ENCODE measurements at regions not wholly inside any gene's neighbourhood (a gene's known extent, or its start where the extent isn't known, plus 50 kb on each side); places are given as distances from the start of the nearest gene placed in this dataset.
"Not testable (repeated sequence)": the region's sequence is repeated elsewhere in the genome, so short reads cannot be mapped to it uniquely, and the experiment has no call there.

DNA sequence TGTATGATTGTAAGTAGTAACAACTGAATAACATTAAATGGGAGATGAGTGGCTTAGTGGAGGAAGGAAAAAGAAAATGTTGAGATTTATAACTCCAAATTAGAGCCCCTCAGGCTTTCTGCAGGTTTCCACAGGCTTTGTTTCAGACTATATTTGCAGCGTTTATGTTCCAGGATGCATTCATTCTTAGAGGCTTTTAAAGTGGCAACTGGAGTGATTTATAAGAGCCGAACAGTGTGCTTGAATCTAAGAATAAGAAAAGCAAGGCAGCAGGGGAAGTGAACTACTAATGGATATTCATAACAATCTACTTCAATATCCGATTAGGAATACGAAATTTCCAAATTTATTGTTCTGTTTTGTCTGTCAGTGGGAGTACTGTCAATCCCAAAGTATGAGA is 91.0 kb downstream of the UFM1 start:
- no peak overlapping the region for H3K27ac ChIP-seq (ENCODE audit: low read depth in 1 of 3, low read length in 2 of 3)
- 64 to 79% (median 78%) methylated on average over 4 of the region's 4 CpGs for WGBS, 3 donors
- H3K9me3 ChIP-seq (ENCODE audit: control insufficient read depth in 2 of 2, insufficient read depth in 1 of 2, low read depth in 1 of 2, low read length in 1 of 2): no peaks in the 10 kb centered on the region
- DNase-seq (no peak), FAIRE-seq (no peak)
- H3K4me3 ChIP-seq (ENCODE audit: low read depth in 1 of 3, low read length in 3 of 3): no peak overlapping the region
- H3K36me3 ChIP-seq (ENCODE audit: control insufficient read depth in 3 of 3, insufficient read depth in 2 of 3, low read depth in 1 of 3, low read length in 3 of 3): no peaks in the 10 kb centered on the region
- H3K27me3 ChIP-seq (ENCODE audit: control insufficient read depth in 3 of 3, insufficient read depth in 3 of 3, low read length in 3 of 3): no peaks in the 10 kb centered on the region
- H3K4me1 ChIP-seq (ENCODE audit: control insufficient read depth in 3 of 3, insufficient read depth in 2 of 3, low read depth in 1 of 3, low read length in 2 of 3): no peaks in the 10 kb centered on the region

DNA sequence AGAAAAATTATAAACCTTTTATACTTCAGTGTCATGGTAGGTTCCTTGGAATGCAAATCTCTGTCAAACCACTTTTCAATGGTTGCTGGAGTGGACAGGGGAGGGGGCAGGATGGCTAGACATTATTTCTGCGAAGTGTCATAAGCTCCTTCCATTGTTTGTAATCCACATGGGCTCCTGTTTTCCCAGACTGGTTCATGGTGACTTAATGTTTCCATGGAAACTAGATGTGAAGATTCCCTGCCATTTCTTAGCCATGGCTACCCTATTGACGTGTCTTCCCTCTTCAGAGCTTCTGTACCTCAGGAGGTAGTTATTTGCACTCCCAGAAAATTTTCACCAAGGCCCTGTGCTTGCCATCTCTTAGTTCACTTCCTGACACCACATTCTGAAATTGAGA is 95.3 kb downstream of the UFM1 start:
- Histone ChIP-seq H3K36me3 (ENCODE audit: control insufficient read depth in 3 of 3, insufficient read depth in 2 of 3, low read depth in 1 of 3, low read length in 3 of 3) (no peaks in the 10 kb centered on the region), H3K9me3 (ENCODE audit: control insufficient read depth in 2 of 2, insufficient read depth in 1 of 2, low read depth in 1 of 2, low read length in 1 of 2) (no peaks in the 10 kb centered on the region), H3K4me3 (ENCODE audit: low read depth in 1 of 3, low read length in 3 of 3) (no peak overlapping the region), H3K27ac (ENCODE audit: low read depth in 1 of 3, low read length in 2 of 3) (no peak overlapping the region), H3K27me3 (ENCODE audit: control insufficient read depth in 3 of 3, insufficient read depth in 3 of 3, low read length in 3 of 3) (no peaks in the 10 kb centered on the region), H3K4me1 (ENCODE audit: control insufficient read depth in 3 of 3, insufficient read depth in 2 of 3, low read depth in 1 of 3, low read length in 2 of 3) (no peaks in the 10 kb centered on the region)
- WGBS, 3 donors: 72 to 75% (median 74%) methylated on average over 2 of the region's 2 CpGs
- no peak for DNase-seq
- FAIRE-seq: no peak

DNA sequence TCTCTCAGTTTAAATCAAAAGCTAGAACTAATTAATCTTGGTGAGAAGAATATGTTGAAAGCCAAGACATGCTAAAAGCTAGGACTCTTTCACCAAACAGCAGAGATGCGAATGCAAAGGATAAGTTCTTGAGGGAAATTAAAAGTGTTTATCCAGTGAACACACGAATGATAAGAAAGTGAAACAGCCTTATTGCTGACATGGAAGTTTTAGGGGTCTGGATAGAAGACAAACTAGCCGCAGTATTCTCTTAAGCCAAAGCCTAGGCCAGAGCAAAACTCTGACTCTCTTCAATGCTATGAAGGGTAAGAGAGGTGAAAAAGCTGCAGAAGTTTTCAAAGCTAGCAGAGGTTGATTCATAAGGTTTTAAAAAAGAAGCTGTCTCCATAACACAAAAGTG is 103.0 kb downstream of the UFM1 start:
- FAIRE-seq (no peak), DNase-seq (no peak)
- Histone ChIP-seq H3K36me3 (ENCODE audit: control insufficient read depth in 3 of 3, insufficient read depth in 2 of 3, low read depth in 1 of 3, low read length in 3 of 3) (no peaks in the 10 kb centered on the region), H3K27ac (ENCODE audit: low read depth in 1 of 3, low read length in 2 of 3) (no peak overlapping the region), H3K4me3 (ENCODE audit: low read depth in 1 of 3, low read length in 3 of 3) (no peak overlapping the region), H3K27me3 (ENCODE audit: control insufficient read depth in 3 of 3, insufficient read depth in 3 of 3, low read length in 3 of 3) (no peaks in the 10 kb centered on the region), H3K4me1 (ENCODE audit: control insufficient read depth in 3 of 3, insufficient read depth in 2 of 3, low read depth in 1 of 3, low read length in 2 of 3) (no peaks in the 10 kb centered on the region), H3K9me3 (ENCODE audit: control insufficient read depth in 2 of 2, insufficient read depth in 1 of 2, low read depth in 1 of 2, low read length in 1 of 2) (no peaks in the 10 kb centered on the region)
- WGBS, 3 donors: 70 to 84% (median 82%) methylated on average over 3 of the region's 3 CpGs

- no peak for FAIRE-seq
- no peaks in the 10 kb centered on the region for H3K36me3 ChIP-seq (ENCODE audit: control insufficient read depth in 3 of 3, insufficient read depth in 2 of 3, low read depth in 1 of 3, low read length in 3 of 3)
- H3K27ac ChIP-seq (ENCODE audit: low read depth in 1 of 3, low read length in 2 of 3): no peak overlapping the region
- no peak for DNase-seq
- H3K27me3 ChIP-seq (ENCODE audit: control insufficient read depth in 3 of 3, insufficient read depth in 3 of 3, low read length in 3 of 3): no peaks in the 10 kb centered on the region
- WGBS, 3 donors: 83 to 88% (median 84%) methylated on average over 7 of the region's 7 CpGs
- H3K4me3 ChIP-seq (ENCODE audit: low read depth in 1 of 3, low read length in 3 of 3): no peak overlapping the region
- H3K9me3 ChIP-seq (ENCODE audit: control insufficient read depth in 2 of 2, insufficient read depth in 1 of 2, low read depth in 1 of 2, low read length in 1 of 2): no peaks in the 10 kb centered on the region
- no peaks in the 10 kb centered on the region for H3K4me1 ChIP-seq (ENCODE audit: control insufficient read depth in 3 of 3, insufficient read depth in 2 of 3, low read depth in 1 of 3, low read length in 2 of 3)
Observed at GRCh38 chr13:38462605-38463004, 113.0 kb downstream of the UFM1 start.

DNA sequence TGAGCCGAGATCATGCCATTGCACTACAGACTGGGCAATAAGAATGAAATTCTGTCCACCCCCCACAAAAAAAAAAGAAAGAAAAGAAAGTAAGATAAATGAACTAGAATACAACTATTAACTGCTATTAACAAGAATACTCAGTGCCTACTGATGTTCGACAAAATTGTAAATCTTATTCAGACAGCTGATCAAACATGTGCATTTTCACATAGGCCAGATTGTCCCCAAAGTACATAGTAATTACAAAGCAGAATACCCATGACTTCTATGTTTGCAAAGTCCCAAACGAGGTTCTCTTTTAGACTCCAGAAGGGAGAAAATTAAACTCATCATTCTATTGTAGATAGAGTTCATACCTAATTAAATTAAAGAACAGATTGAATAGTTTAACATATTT is 113.4 kb downstream of the UFM1 start:
- Histone ChIP-seq H3K4me1 (ENCODE audit: control insufficient read depth in 3 of 3, insufficient read depth in 2 of 3, low read depth in 1 of 3, low read length in 2 of 3) (no peaks in the 10 kb centered on the region), H3K4me3 (ENCODE audit: low read depth in 1 of 3, low read length in 3 of 3) (no peak overlapping the region), H3K9me3 (ENCODE audit: control insufficient read depth in 2 of 2, insufficient read depth in 1 of 2, low read depth in 1 of 2, low read length in 1 of 2) (no peaks in the 10 kb centered on the region), H3K27ac (ENCODE audit: low read depth in 1 of 3, low read length in 2 of 3) (no peak overlapping the region), H3K27me3 (ENCODE audit: control insufficient read depth in 3 of 3, insufficient read depth in 3 of 3, low read length in 3 of 3) (no peaks in the 10 kb centered on the region), H3K36me3 (ENCODE audit: control insufficient read depth in 3 of 3, insufficient read depth in 2 of 3, low read depth in 1 of 3, low read length in 3 of 3) (no peaks in the 10 kb centered on the region)
- WGBS, 3 donors: 55 to 71% (median 56%) methylated on average over 3 of the region's 3 CpGs
- DNase-seq (no peak), FAIRE-seq (no peak)

- H3K36me3 ChIP-seq (ENCODE audit: control insufficient read depth in 3 of 3, insufficient read depth in 2 of 3, low read depth in 1 of 3, low read length in 3 of 3); H3K9me3 ChIP-seq (ENCODE audit: control insufficient read depth in 2 of 2, insufficient read depth in 1 of 2, low read depth in 1 of 2, low read length in 1 of 2); H3K4me1 ChIP-seq (ENCODE audit: control insufficient read depth in 3 of 3, insufficient read depth in 2 of 3, low read depth in 1 of 3, low read length in 2 of 3); FAIRE-seq; H3K27me3 ChIP-seq (ENCODE audit: control insufficient read depth in 3 of 3, insufficient read depth in 3 of 3, low read length in 3 of 3); H3K27ac ChIP-seq (ENCODE audit: low read depth in 1 of 3, low read length in 2 of 3); DNase-seq; H3K4me3 ChIP-seq (ENCODE audit: low read depth in 1 of 3, low read length in 3 of 3): not testable (repeated sequence)
- 91 to 94% (median 92%) methylated on average over 24 to 34 of the region's 34 CpGs for WGBS, 3 donors
Observed at GRCh38 chr13:38472411-38472810, 122.8 kb downstream of the UFM1 start.

GRCh38 chr13:38473305-38473704 is 123.7 kb downstream of the UFM1 start:
- Histone ChIP-seq H3K4me1 (ENCODE audit: control insufficient read depth in 3 of 3, insufficient read depth in 2 of 3, low read depth in 1 of 3, low read length in 2 of 3) (no peaks in the 10 kb centered on the region), H3K36me3 (ENCODE audit: control insufficient read depth in 3 of 3, insufficient read depth in 2 of 3, low read depth in 1 of 3, low read length in 3 of 3) (no peaks in the 10 kb centered on the region), H3K4me3 (ENCODE audit: low read depth in 1 of 3, low read length in 3 of 3) (no peak overlapping the region), H3K9me3 (ENCODE audit: control insufficient read depth in 2 of 2, insufficient read depth in 1 of 2, low read depth in 1 of 2, low read length in 1 of 2) (no peaks in the 10 kb centered on the region), H3K27ac (ENCODE audit: low read depth in 1 of 3, low read length in 2 of 3) (no peak overlapping the region), H3K27me3 (ENCODE audit: control insufficient read depth in 3 of 3, insufficient read depth in 3 of 3, low read length in 3 of 3) (no peaks in the 10 kb centered on the region)
- FAIRE-seq (no peak), DNase-seq (no peak)
- 90 to 92% (median 91%) methylated on average over 5 of the region's 5 CpGs for WGBS, 3 donors

DNA sequence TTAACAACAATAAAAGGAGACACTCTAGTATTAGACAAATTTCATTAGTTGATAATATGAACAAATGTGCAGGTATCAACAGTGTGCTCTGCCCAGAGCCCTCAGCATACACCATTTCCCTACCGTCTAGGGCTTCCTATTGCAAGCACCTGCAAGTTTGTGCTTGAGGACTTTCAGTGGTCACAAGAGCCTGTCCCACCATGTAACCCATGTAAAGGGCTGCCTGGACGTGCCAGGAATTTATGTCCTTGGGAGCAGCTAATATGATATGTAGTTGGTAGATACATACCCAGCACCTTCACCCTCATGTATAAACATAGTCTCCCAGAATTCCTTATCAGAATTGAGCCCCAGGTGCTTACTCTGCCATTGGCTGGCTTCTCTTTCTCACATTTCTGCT is 128.0 kb downstream of the UFM1 start:
- Histone ChIP-seq H3K9me3 (ENCODE audit: control insufficient read depth in 2 of 2, insufficient read depth in 1 of 2, low read depth in 1 of 2, low read length in 1 of 2) (no peaks in the 10 kb centered on the region), H3K4me3 (ENCODE audit: low read depth in 1 of 3, low read length in 3 of 3) (no peak overlapping the region), H3K4me1 (ENCODE audit: control insufficient read depth in 3 of 3, insufficient read depth in 2 of 3, low read depth in 1 of 3, low read length in 2 of 3) (no peaks in the 10 kb centered on the region), H3K27me3 (ENCODE audit: control insufficient read depth in 3 of 3, insufficient read depth in 3 of 3, low read length in 3 of 3) (no peaks in the 10 kb centered on the region), H3K27ac (ENCODE audit: low read depth in 1 of 3, low read length in 2 of 3) (no peak overlapping the region), H3K36me3 (ENCODE audit: control insufficient read depth in 3 of 3, insufficient read depth in 2 of 3, low read depth in 1 of 3, low read length in 3 of 3) (no peaks in the 10 kb centered on the region)
- WGBS, 3 donors: 71 to 81% (median 72%) methylated on average over 2 of the region's 2 CpGs
- DNase-seq: no peak
- no peak for FAIRE-seq

- no peaks in the 10 kb centered on the region for H3K4me1 ChIP-seq (ENCODE audit: control insufficient read depth in 3 of 3, insufficient read depth in 2 of 3, low read depth in 1 of 3, low read length in 2 of 3)
- no peak overlapping the region for H3K4me3 ChIP-seq (ENCODE audit: low read depth in 1 of 3, low read length in 3 of 3)
- no peaks in the 10 kb centered on the region for H3K9me3 ChIP-seq (ENCODE audit: control insufficient read depth in 2 of 2, insufficient read depth in 1 of 2, low read depth in 1 of 2, low read length in 1 of 2)
- no peak overlapping the region for H3K27ac ChIP-seq (ENCODE audit: low read depth in 1 of 3, low read length in 2 of 3)
- FAIRE-seq (no peak), DNase-seq (no peak)
- H3K27me3 ChIP-seq (ENCODE audit: control insufficient read depth in 3 of 3, insufficient read depth in 3 of 3, low read length in 3 of 3): no peaks in the 10 kb centered on the region
- H3K36me3 ChIP-seq (ENCODE audit: control insufficient read depth in 3 of 3, insufficient read depth in 2 of 3, low read depth in 1 of 3, low read length in 3 of 3): no peaks in the 10 kb centered on the region
- 40 to 50% (median 47%) methylated on average over 1 of the region's 1 CpG for WGBS, 3 donors
Observed at GRCh38 chr13:38483623-38484022, 134.0 kb downstream of the UFM1 start.
